B cell (primary cell): ENCODE measurements at regions not wholly inside any gene's neighbourhood (a gene's known extent, or its start where the extent isn't known, plus 50 kb on each side); places are given as distances from the start of the nearest gene placed in this dataset.

Experiments used
- EZH2 ChIP-seq: IDR thresholded peaks from 2 replicates; pipeline ENCODE4 v1.6.1; 2012; ENCODE audit warnings: borderline replicate concordance, low read depth, mild to moderate bottlenecking, moderate library complexity, low read length; ENCODE audit not compliant: insufficient read depth, poor library complexity, severe bottlenecking
- TF ChIP-seq, protein P1 (sequence below): fragments of 200-600 bp; IDR thresholded peaks from one replicate; pipeline ENCODE4 v1.8.0; 2022; ENCODE audit warnings: antibody characterized with exemption, mild to moderate bottlenecking

DNA sequence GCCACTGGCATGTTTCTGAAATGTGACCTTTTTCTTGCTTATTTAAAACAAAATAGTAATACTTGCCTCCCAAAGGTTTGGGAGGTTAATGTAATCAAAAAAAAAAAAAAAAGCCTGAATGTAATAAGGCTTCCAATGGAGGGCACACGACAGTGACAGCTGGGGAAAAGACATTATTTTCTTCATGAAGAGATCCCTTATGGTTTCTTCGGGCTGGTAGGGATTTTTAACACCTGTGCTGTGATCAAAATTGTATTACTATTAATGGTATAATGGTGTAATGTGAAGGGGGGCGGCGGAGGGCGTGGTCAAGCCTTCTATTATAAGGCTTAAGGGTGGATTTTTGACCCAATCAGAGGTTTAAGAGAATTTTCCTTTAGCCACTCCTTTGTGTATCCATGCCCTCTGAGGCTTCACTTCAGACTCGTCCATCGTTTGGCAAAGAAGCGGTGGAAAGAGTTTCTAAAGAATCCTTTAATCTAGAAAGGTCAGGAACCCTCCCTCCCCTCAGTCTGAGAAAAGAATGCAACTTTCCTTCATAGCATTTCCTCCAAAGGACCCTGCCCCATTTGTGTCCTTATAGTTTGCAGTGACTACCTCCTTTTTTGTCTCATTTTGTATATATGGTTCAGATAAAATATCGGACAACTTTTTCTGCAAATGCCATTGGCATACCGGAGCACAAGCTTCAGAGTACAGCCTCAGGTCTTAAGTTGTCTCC, 89.5 kb upstream of the CHD2 start:
- TF ChIP-seq EZH2 = no peak
- TF ChIP-seq, protein P1, sequence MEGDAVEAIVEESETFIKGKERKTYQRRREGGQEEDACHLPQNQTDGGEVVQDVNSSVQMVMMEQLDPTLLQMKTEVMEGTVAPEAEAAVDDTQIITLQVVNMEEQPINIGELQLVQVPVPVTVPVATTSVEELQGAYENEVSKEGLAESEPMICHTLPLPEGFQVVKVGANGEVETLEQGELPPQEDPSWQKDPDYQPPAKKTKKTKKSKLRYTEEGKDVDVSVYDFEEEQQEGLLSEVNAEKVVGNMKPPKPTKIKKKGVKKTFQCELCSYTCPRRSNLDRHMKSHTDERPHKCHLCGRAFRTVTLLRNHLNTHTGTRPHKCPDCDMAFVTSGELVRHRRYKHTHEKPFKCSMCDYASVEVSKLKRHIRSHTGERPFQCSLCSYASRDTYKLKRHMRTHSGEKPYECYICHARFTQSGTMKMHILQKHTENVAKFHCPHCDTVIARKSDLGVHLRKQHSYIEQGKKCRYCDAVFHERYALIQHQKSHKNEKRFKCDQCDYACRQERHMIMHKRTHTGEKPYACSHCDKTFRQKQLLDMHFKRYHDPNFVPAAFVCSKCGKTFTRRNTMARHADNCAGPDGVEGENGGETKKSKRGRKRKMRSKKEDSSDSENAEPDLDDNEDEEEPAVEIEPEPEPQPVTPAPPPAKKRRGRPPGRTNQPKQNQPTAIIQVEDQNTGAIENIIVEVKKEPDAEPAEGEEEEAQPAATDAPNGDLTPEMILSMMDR = no peak
